ENCODE measurements at regions not wholly inside any gene's neighbourhood (a gene's known extent, or its start where the extent isn't known, plus 50 kb on each side); places are given as distances from the start of the nearest gene placed in this dataset.
A peak's percentile ranks its signal among the peaks of the same experiment; 100 is the strongest.

- H3K4me1 ChIP-seq, result no peaks in the 10 kb centered on the region
- no peaks in the 10 kb centered on the region for H3K36me3 ChIP-seq
- DNase-seq, result no peak
- intact Hi-C loops (cut with DNase I), result no loop called here
- H3K9me3 ChIP-seq, result peaks cover 0 to 18% (median 4%) of the 10 kb centered on the region in 12 donors
- H3K27me3 ChIP-seq, result no peaks in the 10 kb centered on the region
- TF ChIP-seq POLR2A (IDR thresholded peaks at IDR 0.05) (no peak), CTCF (IDR thresholded peaks at IDR 0.05) (no peak)
- H3K27ac ChIP-seq, result no peak overlapping the region
- H3K4me3 ChIP-seq, result no peak overlapping the region
- 66 to 78% (median 71%) methylated on average over 2 of the region's 2 CpGs for WGBS, 4 donors
- peak in 1 of 4 donors; percentile 41 for ATAC-seq
Observed at GRCh38 chr9:115192835-115193525, 75.0 kb upstream of the TNC start.

- ATAC-seq (no peak), DNase-seq (no peak)
- H3K9me3 ChIP-seq, result peaks cover 0 to 18% (median 4%) of the 10 kb centered on the region in 12 donors
- no peaks in the 10 kb centered on the region for H3K4me1 ChIP-seq
- no peak overlapping the region for H3K27ac ChIP-seq
- no peak for TF ChIP-seq POLR2A (IDR thresholded peaks at IDR 0.05)
- no peaks in the 10 kb centered on the region for H3K27me3 ChIP-seq
- 77 to 81% (median 80%) methylated on average over 4 of the region's 4 CpGs for WGBS, 4 donors
- no peak overlapping the region for H3K4me3 ChIP-seq
- intact Hi-C loops (cut with DNase I), result no loop called here
- no peaks in the 10 kb centered on the region for H3K36me3 ChIP-seq
Observed at GRCh38 chr9:115193777-115194176, 75.8 kb upstream of the TNC start.

- no peaks in the 10 kb centered on the region for H3K36me3 ChIP-seq
Observed at GRCh38 chr9:115194216-115194615, 76.3 kb upstream of the TNC start.

GRCh38 chr9:115195912-115196311 is 78.0 kb upstream of the TNC start:
- H3K36me3 ChIP-seq, result no peaks in the 10 kb centered on the region
- intact Hi-C loops (cut with DNase I), result no loop called here
- no peaks in the 10 kb centered on the region for H3K27me3 ChIP-seq
- H3K4me1 ChIP-seq, result no peaks in the 10 kb centered on the region
- H3K9me3 ChIP-seq, result peaks cover 0 to 12% (median 2%) of the 10 kb centered on the region in 12 donors
- WGBS, 4 donors, result 66 to 74% (median 67%) methylated on average over 1 of the region's 1 CpG
- ATAC-seq (no peak), DNase-seq (no peak)
- TF ChIP-seq POLR2A (IDR thresholded peaks at IDR 0.05) (no peak), CTCF (IDR thresholded peaks at IDR 0.05) (no peak)
- H3K4me3 ChIP-seq, result no peak overlapping the region
- H3K27ac ChIP-seq, result no peak overlapping the region

More at GRCh38 chr9:115194216-115194615, 76.3 kb upstream of the TNC start:
- ATAC-seq, result peak in 1 of 4 donors; percentile 39
- Histone ChIP-seq H3K27ac (no peak overlapping the region), H3K9me3 (peaks cover 0 to 18% (median 4%) of the 10 kb centered on the region in 12 donors), H3K27me3 (no peaks in the 10 kb centered on the region), H3K4me3 (no peak overlapping the region), H3K4me1 (no peaks in the 10 kb centered on the region)
- no peak for DNase-seq
- TF ChIP-seq POLR2A (IDR thresholded peaks at IDR 0.05) (no peak), CTCF (IDR thresholded peaks at IDR 0.05) (no peak)
- intact Hi-C loops (cut with DNase I), result no loop called here

GRCh38 chr9:115196919-115197318 is 79.0 kb upstream of the TNC start:
- intact Hi-C loops (cut with DNase I), result no loop called here
- no peak for ATAC-seq

More at GRCh38 chr9:115196919-115197318, 79.0 kb upstream of the TNC start:
- H3K4me3 ChIP-seq, result no peak overlapping the region
- H3K9me3 ChIP-seq, result peaks cover 0 to 8% (median 0%) of the 10 kb centered on the region in 12 donors
- H3K4me1 ChIP-seq, result no peaks in the 10 kb centered on the region
- H3K27ac ChIP-seq, result no peak overlapping the region
- 49 to 63% (median 54%) methylated on average over 3 of the region's 3 CpGs for WGBS, 4 donors
- no peaks in the 10 kb centered on the region for H3K36me3 ChIP-seq
- no peaks in the 10 kb centered on the region for H3K27me3 ChIP-seq
- TF ChIP-seq CTCF (IDR thresholded peaks at IDR 0.05), result no peak
- no peak for TF ChIP-seq POLR2A (IDR thresholded peaks at IDR 0.05)
- DNase-seq, result no peak
